ENCODE measurements at regions not wholly inside any gene's neighbourhood (a gene's known extent, or its start where the extent isn't known, plus 50 kb on each side); places are given as distances from the start of the nearest gene placed in this dataset.

DNA sequence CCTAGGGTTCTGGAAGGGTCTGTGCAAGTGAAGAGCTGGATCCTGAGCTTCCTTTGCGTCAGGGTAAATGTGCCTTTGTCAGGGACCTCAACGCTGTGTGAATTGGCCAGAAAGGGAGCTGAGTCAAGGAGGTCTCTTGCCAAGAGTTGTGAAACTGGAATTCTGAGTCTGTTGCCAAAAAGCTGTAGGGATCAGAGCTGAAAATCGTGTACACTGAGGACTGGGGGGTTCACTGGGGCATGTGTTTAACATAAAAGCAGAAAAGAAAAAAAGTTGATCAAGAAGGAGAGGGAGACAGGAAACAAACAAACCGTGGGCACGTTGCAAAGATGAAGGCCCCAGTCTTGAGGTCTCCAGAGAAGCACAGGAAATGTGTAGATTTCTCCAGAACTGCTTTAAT lies 1081.5 kb downstream of the VRK1 start:
- in situ Hi-C loops (cut with MboI; ENCODE audit: low sequenced_read_pairs), result no loop called here

DNA sequence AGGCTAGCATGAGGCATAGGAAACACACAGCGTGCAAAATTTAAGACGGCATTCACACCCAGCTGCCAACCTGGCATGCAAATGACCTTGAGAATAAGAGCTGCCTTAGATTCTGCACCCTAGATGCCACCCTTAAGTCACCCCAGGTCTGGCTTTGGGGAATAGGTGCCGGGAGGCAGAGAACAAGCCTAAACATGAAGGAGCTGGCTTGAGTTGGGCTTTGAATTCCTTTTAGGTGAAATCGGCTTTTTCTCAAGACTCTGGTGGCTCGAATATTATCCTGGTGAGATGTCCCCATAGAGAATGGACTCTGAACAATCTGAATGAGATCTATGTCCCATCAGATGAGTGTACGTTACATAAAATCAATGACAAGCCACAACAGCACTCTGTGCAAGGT lies 1090.5 kb downstream of the VRK1 start:
- in situ Hi-C loops (cut with MboI; ENCODE audit: low sequenced_read_pairs), result no loop called here

DNA sequence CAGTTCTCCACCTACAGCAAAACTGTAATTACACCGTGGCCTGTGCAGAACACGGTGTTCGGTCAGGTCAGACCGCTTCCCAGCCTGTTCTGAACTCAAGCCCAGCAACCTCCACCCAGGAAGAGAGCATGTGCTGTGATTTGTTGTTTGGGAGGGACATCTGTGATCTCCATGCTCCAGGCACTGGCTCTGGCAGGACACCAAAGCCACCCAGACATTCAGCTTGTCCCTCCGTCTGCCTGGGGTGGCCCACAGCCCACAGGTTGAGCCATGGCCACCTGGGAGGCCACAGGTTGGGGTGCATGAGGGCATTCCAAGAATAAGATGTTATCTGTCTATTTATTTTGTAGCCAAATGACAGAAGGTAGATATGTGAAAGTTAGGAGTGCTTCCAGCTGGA lies 1091.1 kb downstream of the VRK1 start:
- in situ Hi-C loops (cut with MboI; ENCODE audit: low sequenced_read_pairs), result no loop called here

DNA sequence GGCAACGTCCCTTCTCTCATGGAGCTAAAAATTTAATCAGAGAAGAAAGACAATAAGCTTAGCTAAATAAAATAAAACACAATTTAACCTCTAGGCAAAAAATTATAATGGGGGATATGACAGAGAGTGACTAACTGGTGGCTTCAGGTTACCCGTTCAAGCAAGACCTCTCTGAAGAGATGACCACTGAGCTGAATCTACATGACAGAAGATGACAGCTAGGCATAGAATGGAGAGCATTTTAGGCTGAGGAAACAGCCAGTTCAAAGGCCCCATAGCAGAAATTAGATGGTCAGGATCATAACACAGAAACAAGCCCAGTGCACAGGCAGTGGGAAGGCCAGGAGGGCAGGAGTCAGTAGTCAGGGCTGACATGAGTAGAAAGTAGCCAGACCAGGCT lies 1094.3 kb downstream of the VRK1 start:
- in situ Hi-C loops (cut with MboI; ENCODE audit: low sequenced_read_pairs), result no loop called here

DNA sequence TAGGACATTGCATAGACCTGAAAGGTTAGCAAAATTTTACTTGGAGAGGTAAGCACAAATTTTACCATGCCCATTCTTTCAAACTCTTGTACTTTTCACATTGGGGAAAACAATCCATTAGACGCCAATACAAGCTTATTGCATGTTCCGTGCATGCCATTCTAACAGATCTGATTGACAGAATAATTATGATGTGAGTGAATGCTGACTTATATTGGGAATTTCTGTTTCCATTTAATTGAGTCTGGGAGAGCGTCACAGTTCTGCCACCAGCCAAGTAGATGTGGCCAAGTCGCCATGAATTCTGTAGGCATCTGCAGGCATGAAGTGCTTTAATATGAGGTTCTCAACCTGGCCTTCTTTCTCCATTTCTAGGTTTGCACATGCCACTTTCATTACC lies 1097.4 kb downstream of the VRK1 start:
- in situ Hi-C loops (cut with MboI; ENCODE audit: low sequenced_read_pairs), result no loop called here

DNA sequence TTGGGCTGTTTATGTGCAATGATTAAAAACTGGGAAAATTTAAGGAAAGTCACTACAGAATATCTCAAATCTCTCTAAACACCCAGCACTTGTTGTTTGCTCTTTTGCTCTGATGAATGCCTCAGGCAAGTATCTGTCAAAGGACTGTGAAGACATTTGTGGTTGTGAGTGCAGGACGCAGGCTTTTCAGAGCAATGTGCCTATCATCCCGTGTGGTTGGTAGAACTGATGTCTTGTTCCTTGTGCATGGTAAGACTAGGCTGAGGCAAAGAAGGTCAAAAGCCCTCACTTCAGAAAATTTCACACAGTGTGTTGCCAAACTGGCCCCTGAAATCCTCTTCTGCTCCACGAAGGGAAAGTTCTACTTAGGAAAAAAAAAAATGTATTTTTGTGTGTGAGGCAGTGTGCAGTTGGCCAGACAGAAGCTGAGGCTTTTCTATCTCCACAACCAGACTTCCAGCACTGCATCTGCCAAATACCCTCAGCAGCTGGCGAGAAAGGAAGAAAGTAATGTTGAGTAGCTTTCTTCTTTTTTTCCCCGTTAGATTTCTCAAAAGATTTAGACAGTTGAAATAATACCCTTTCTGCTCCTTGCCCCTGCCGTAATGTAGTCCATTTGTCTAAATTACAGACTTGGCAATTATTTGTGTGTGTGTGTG lies 1103.1 kb downstream of the VRK1 start:
- in situ Hi-C loops (cut with MboI; ENCODE audit: low sequenced_read_pairs), result no loop called here

DNA sequence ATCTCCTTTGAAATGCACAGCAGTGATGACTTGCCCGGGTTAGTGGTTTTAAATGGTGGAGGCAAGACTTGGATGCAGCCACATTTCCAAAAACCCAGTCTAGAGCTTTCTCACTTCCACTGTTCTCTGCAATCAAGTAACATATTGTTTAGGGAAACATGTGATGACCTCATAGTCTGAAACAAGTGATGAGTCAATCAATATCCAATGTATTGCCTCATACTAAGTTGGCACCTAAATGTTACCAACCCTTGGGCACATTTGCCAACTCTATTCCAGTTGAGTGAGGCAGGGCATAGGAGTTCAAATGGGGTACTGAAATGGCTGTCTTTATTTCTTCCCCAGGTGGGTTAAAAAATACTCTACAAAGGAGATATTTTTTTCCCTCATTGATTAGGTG lies 1105.4 kb downstream of the VRK1 start:
- in situ Hi-C loops (cut with MboI; ENCODE audit: low sequenced_read_pairs), result no loop called here

DNA sequence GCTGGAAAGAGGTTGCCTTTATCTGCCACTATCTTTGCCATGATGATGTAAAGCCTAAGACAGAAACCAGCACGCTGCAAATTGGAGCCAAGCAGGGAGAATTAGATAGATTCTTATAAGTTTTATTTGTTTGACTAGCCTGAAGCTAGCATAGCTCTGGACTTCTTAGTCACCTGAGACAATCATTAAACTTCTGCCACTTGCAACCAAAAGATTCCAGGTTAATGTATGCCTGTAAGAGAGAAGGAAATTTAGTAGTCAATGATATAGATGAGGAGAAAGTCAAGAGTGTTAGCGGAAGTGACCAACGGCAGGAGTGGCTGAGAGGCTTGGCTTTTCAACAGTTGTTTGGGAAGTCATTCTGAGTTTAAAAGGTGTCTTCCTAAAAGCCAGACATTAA lies 1106.6 kb downstream of the VRK1 start:
- in situ Hi-C loops (cut with MboI; ENCODE audit: low sequenced_read_pairs), result no loop called here

DNA sequence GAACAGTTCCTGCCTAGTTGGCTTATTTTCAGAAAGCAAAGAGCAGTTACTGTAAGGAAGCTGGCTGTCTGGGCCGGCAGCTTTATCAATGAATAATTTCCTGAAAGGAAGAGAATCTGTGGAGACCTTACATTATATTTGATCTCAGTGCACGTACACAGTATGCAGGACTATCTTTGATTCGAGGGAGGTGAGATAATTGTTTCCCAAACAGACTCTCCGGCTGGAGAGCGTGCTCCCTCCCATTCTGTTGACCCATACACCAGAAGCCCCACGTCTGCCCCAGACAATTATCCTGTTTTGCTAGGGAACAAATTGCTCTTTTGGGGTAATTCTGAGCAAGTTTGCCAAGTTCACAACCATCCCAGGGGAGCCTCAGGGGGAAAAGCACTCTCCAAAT lies 1115.0 kb downstream of the VRK1 start:
- in situ Hi-C loops (cut with MboI; ENCODE audit: low sequenced_read_pairs), result no loop called here

DNA sequence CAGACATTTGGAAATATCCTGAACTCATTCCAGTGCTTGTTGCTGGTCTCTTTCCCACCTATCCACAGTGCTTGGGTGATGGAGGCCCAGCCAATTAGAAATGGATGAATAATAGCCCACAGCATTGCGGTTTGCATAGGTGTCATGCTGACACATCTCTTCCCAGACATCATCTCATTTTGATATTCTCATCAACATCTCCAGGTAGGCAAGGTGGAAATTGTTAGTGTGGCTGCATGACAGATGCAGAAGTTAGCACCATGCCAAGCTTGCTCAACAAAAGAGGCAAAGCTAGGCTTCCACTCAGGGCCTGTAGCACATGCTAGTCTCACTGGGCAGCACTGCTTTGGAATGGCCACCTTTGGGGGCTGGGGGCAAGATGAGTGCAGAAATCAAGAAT lies 1118.9 kb downstream of the VRK1 start:
- in situ Hi-C loops (cut with MboI; ENCODE audit: low sequenced_read_pairs), result no loop called here

DNA sequence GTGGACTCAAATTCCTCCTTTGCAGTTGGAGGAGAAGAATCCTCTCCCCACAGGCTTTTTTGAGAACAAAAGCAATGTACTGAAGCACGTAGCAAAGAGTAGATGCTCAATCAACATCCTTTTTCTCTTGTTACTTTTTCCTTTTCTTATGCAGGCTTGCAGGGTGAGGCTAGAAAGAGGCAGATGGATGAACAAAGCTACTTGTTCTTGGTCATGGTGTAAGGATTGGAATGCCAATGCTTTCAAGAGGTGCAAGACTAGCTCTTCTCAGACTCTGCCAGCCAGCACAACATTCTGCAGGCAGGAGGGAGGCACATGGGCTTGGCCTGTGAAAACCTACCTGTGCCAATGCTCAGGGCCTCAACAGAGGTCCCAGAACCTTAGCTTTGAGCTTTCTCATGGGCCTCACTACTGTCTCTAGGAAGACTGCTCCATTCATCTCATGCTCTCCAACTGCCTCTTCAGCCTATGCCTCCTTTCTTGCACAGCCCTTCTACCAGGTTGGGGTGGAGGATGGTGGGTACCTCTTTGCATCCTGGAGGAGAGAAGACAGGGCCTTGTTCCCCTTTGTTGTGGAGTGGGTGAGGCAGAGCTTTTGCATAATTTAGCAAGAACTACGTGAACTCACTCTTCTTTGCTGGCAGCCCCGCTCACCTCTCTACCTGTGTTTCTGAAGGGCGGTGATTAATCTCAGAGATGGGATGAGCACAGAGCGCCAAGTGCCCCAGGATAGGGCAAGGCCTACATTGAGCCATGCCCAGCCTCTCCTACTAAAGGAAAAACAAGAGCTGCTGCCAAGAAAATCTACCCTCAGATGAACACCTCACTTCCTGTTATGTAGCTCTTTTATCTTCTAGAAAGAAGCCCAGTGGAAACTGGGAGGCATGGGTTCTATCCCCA lies 1119.7 kb downstream of the VRK1 start:
- in situ Hi-C loops (cut with MboI; ENCODE audit: low sequenced_read_pairs), result no loop called here

DNA sequence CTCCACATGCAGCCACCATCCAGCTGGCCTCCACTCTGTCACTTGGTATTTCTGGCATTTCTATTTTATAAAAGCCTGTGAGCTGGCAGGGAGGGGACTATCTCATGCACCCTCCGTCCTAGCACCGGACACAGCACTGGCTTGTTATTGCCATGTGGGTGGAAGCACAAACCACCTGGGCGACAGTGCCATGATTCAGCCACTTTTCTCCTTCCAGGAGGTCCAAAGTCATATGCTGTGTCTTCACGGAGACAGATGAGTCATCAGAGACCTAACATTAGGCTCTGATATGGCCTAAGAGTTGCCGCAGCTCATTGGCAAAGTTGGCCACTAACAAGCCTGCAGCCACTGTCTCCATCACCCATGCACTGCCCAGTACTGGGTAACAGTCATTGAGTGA lies 1123.0 kb downstream of the VRK1 start:
- in situ Hi-C loops (cut with MboI; ENCODE audit: low sequenced_read_pairs), result no loop called here

DNA sequence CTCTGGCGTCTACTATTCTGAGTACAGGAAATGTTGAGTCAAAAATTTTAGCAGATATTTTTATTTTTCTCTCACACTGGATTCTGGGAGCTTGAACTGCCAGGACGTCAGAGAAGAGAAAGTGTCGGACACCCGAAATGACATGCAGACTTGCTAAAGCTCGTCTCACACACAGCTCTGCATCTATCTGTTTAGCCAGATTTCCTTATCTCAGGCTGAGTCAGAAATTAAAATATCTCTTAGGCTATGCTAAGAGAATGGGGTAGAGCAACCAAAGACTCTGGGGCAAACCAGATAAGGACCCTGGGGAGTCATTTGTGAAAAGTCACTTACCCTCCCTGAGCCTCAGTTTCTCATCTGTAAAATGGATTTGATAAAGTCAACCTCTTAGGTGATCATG lies 1124.1 kb downstream of the VRK1 start:
- in situ Hi-C loops (cut with MboI; ENCODE audit: low sequenced_read_pairs), result no loop called here

DNA sequence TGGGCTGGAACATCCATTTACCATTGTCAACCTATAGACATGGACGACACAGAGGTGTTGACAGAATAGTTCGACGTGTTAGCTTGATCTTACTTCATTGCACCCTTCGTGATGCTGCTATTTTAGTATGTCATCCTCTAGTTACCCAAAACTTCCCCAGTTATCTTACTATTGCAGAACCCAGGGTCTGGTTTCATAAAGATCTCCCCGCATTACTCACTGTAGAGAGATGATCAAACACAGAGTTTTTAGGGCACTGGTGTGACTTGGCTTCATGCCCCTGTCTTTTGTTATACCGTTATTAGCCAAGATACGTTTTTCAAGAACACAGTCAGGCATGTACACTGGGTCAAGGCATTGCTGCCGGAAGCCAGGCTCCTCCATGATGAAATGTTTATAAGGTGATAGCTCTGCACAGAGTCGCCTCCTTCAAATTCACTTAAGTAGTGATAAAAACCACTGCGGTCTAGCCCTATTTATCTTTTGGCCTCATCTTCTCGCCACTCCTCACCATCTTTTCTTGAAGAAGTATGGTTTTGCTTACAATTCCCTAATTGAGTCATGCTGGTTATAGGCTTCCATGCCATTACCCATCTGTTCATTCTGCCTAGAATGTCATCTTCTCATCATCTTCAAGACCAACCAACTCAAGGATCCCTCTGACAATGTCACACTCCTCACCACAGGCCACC lies 1127.9 kb downstream of the VRK1 start:
- in situ Hi-C loops (cut with MboI; ENCODE audit: low sequenced_read_pairs), result no loop called here

DNA sequence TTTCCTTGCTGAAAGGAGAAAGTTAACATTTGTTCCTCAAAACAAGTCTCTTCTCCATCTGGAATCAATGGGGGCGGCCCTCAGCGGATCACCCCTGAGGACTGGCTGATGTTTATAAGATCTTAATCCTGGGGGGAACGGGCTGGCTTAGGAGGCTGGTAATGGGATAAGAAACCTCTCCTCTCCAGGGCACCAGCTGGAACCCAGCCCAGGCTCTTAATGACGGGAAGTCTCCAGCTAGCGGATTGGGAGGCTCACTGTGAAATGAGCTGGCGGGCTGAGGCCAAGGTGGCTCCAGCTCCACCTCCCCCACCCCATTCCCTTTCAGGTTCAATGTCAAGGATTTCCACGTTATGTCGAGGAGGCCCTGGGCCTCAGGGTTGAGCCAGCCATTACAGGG lies 1133.0 kb downstream of the VRK1 start:
- in situ Hi-C loops (cut with MboI; ENCODE audit: low sequenced_read_pairs), result no loop called here

DNA sequence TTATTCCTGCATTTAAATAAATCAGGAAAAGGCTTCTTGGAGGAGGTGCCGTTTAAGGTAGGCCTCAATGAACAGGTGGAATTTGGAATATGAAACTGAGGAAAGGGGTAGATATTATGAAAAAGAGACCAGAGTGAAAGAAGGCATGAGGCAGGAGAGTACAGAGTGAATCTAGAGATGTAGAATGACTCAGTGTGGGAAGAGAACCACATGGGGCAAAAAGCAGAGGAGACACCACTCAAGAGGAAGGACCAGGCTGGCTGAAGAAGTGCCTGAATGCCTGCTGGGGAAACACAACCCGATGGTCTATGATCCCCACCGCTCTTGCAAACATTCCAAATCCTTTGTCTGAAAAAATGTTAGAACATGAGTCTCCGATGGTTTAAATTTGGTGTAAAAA lies 1134.1 kb downstream of the VRK1 start:
- in situ Hi-C loops (cut with MboI; ENCODE audit: low sequenced_read_pairs), result no loop called here

DNA sequence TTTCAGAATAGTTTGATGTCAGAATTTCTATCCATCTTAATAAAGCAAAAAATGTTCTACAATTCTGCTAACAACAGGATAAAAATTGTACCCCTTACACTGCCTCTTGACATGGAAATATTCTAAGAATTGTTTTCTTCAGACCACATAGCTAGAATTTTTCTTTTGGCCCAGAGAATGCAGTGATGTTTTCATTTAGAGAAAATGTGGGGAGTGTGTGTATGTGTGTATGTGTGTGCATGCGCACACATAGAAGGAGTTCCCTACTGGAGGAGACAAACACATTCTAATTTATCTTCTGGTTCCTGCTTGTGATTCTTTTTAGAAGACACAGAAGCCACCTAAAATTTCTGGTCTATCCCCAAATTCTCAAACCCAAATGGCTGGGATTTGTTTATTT lies 1145.7 kb downstream of the VRK1 start:
- in situ Hi-C loops (cut with MboI; ENCODE audit: low sequenced_read_pairs), result no loop called here

DNA sequence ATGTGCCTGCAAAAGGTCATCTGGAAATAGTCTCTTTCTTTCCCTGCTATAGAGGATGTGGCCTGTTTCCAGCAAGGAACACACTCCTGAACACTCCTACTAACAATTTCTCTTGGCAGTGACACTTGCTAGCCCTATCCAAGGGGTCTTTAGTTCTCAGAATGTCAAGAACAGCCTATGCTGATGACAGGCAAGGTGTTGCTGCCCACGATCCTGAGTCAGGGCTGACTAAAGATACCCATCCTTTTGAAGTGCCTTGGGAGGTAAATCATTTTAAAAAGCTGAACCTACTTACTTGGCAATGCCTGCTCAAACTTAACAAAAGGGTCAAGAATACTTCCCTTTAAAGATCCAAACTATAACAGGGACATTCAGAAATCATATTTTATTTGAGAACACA lies 1146.4 kb downstream of the VRK1 start:
- in situ Hi-C loops (cut with MboI; ENCODE audit: low sequenced_read_pairs), result no loop called here

DNA sequence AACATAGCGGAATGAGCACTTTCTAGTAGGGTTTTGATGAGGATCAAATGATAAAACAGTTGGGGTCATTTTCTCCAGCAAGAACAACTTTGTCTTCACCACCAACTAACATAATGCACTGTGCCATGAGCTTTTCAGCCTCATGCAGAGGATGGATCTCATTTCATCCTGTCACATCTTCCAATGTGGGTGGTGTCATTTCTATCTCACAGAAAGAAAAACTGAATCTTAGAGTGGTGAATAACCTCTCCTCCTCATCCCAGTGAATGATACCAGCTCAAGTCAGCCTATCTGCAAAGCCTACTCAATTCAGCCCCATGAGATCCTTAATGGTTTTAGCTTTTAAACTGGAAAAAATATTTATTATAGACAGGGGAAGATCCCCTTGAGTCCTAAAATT lies 1147.2 kb downstream of the VRK1 start:
- in situ Hi-C loops (cut with MboI; ENCODE audit: low sequenced_read_pairs), result no loop called here

DNA sequence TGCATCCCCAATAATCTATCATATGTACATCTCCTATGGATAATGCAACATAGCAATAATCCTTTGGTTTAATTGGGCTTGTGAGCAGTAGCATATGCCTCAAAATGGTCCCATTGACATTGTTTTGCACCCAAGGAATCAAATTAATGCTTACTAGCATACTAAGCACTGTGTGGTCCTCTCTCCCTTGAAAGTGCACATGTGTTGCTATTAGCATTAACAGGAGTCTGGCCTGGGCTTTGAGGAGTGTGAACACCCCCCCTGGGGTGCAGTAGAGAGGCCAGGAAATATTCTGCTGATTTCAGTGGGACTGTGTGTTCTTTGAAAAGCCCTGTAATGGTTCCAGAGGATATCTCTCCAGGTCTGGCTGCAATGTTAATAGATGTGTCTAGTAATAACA lies 1148.4 kb downstream of the VRK1 start:
- in situ Hi-C loops (cut with MboI; ENCODE audit: low sequenced_read_pairs), result no loop called here

DNA sequence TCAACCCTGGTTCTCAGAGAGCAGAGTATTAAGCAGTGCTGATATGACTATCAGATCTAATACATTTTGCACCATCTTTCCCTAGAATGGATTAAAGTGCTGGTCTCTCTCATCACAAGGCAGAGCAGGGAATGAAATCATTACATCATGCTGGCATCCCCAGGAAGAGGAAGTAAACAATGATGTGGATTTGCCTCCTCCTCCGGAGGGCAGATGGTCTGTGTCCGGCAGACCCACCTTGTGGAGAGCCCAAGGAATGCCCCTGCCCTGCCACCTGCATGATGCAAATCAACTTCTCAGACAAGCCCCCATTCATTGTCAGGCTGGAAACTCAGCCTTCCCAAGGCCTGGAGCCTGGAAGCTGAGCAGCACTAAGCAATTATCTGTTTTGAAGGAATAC lies 1149.1 kb downstream of the VRK1 start:
- in situ Hi-C loops (cut with MboI; ENCODE audit: low sequenced_read_pairs), result no loop called here

DNA sequence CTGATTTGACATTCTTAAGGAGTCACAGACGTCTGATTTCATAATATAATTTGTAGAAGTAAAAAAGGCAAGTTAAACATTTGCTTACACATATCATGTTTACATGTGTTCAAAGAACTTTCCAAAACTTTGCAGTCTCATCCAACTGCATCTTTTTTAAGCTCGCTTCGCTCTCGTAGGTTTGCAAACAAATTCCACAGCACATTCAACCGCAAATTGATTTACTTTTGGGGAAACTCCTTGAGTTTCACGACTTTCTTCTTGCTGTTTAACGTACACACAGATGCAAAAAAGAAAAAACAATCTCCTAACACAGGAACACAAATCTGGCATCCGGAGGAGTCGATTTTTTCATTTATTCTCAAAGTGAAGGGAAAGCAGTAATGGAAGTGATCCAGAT lies 1149.5 kb downstream of the VRK1 start:
- in situ Hi-C loops (cut with MboI; ENCODE audit: low sequenced_read_pairs), result no loop called here

Measured in HL-60/S4 (cell line).